HL-60 (cell line): ENCODE measurements at regions not wholly inside any gene's neighbourhood (a gene's known extent, or its start where the extent isn't known, plus 50 kb on each side); places are given as distances from the start of the nearest gene placed in this dataset.

Source experiments
- DNase-seq, 2 experiments: peaks; one replicate each; pipeline ENCODE4 v3.0.0-alpha.2; 2010 to 2020; ENCODE audit warnings: low read depth in 1 of 2, low spot score in 1 of 2
- H3K27ac ChIP-seq: fragments of 250-450 bp; sonication (Bioruptor Pico); replicated peaks from 2 replicates; pipeline ENCODE4 v1.5.1; 2020; ENCODE audit warnings: mild to moderate bottlenecking, moderate library complexity
- H3K27me3 ChIP-seq: fragments of 250-450 bp; sonication (Bioruptor Pico); 2 replicates; pipeline ENCODE4 v1.5.1; 2021; ENCODE audit warnings: mild to moderate bottlenecking, moderate library complexity; ENCODE audit not compliant: insufficient read depth, poor library complexity, severe bottlenecking
- H3K4me3 ChIP-seq: replicated peaks from 2 replicates; pipeline ENCODE4 v1.5.1; 2011; ENCODE audit warnings: mild to moderate bottlenecking, control low read depth, low read length; ENCODE audit not compliant: insufficient read depth
- GABPA ChIP-seq: IDR thresholded peaks from 2 replicates; pipeline ENCODE4 v1.6.1; 2012; ENCODE audit warnings: low read depth
- POLR2AphosphoS5 ChIP-seq: IDR thresholded peaks from 2 replicates; pipeline ENCODE4 v1.6.1; 2012; ENCODE audit warnings: low read depth
- SPI1 ChIP-seq: IDR thresholded peaks from 2 replicates; pipeline ENCODE4 v1.6.1; 2012; ENCODE audit warnings: low read depth, mild to moderate bottlenecking, borderline replicate concordance
- TF ChIP-seq, protein P1 (sequence below): IDR thresholded peaks from 2 replicates; pipeline ENCODE4 v1.6.1; 2012; ENCODE audit warnings: low read depth; ENCODE audit not compliant: insufficient replicate concordance
- TF ChIP-seq, protein P2 (sequence below): IDR thresholded peaks from one replicate; pipeline ENCODE4 v1.5.1; 2011; ENCODE audit warnings: low read length, control low read depth, inconsistent platforms; ENCODE audit not compliant: insufficient read depth

GRCh38 chr18:59802031-59802430 lies 97.8 kb upstream of the PMAIP1 start:
- no peak overlapping the region for H3K27ac ChIP-seq
- DNase-seq, result no peak
- no peak overlapping the region for H3K4me3 ChIP-seq
- no peaks in the 10 kb centered on the region for H3K27me3 ChIP-seq
- TF ChIP-seq GABPA (no peak), SPI1 (no peak), POLR2AphosphoS5 (no peak)
- TF ChIP-seq, protein P1, sequence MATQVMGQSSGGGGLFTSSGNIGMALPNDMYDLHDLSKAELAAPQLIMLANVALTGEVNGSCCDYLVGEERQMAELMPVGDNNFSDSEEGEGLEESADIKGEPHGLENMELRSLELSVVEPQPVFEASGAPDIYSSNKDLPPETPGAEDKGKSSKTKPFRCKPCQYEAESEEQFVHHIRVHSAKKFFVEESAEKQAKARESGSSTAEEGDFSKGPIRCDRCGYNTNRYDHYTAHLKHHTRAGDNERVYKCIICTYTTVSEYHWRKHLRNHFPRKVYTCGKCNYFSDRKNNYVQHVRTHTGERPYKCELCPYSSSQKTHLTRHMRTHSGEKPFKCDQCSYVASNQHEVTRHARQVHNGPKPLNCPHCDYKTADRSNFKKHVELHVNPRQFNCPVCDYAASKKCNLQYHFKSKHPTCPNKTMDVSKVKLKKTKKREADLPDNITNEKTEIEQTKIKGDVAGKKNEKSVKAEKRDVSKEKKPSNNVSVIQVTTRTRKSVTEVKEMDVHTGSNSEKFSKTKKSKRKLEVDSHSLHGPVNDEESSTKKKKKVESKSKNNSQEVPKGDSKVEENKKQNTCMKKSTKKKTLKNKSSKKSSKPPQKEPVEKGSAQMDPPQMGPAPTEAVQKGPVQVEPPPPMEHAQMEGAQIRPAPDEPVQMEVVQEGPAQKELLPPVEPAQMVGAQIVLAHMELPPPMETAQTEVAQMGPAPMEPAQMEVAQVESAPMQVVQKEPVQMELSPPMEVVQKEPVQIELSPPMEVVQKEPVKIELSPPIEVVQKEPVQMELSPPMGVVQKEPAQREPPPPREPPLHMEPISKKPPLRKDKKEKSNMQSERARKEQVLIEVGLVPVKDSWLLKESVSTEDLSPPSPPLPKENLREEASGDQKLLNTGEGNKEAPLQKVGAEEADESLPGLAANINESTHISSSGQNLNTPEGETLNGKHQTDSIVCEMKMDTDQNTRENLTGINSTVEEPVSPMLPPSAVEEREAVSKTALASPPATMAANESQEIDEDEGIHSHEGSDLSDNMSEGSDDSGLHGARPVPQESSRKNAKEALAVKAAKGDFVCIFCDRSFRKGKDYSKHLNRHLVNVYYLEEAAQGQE, result no peak
- TF ChIP-seq, protein P2, sequence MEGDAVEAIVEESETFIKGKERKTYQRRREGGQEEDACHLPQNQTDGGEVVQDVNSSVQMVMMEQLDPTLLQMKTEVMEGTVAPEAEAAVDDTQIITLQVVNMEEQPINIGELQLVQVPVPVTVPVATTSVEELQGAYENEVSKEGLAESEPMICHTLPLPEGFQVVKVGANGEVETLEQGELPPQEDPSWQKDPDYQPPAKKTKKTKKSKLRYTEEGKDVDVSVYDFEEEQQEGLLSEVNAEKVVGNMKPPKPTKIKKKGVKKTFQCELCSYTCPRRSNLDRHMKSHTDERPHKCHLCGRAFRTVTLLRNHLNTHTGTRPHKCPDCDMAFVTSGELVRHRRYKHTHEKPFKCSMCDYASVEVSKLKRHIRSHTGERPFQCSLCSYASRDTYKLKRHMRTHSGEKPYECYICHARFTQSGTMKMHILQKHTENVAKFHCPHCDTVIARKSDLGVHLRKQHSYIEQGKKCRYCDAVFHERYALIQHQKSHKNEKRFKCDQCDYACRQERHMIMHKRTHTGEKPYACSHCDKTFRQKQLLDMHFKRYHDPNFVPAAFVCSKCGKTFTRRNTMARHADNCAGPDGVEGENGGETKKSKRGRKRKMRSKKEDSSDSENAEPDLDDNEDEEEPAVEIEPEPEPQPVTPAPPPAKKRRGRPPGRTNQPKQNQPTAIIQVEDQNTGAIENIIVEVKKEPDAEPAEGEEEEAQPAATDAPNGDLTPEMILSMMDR, result no peak

GRCh38 chr18:59801576-59801975 lies 98.2 kb upstream of the PMAIP1 start:
- H3K27ac ChIP-seq, result no peak overlapping the region
- TF ChIP-seq POLR2AphosphoS5, result no peak
- TF ChIP-seq GABPA, result no peak
- TF ChIP-seq, protein P2, result no peak
- TF ChIP-seq SPI1, result no peak
- TF ChIP-seq, protein P1, result no peak
- H3K4me3 ChIP-seq, result no peak overlapping the region
- DNase-seq, result no peak
- no peaks in the 10 kb centered on the region for H3K27me3 ChIP-seq

DNA sequence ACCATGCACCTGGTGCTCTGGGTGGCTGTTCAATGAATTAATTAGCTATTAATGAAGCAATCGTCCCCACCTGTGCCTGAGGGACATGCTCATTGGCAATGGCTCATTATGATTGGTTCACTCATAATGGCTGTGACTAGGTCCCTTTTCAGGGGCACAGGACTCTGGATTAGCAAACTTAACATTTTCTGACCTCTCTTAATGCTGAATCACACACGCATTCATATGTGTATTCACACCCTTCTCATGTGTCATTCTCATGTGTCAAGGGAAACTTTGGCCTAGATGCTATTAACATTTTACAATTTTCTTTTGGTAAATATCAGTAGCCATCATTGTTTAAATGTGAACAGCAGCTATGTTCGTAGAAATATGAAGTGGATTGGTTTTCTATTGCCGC lies 98.9 kb upstream of the PMAIP1 start:
- Histone ChIP-seq H3K4me3 (no peak overlapping the region), H3K27ac (no peak overlapping the region), H3K27me3 (no peaks in the 10 kb centered on the region)
- no peak for DNase-seq
- TF ChIP-seq, protein P1, result no peak
- no peak for TF ChIP-seq GABPA
- TF ChIP-seq, protein P2, result no peak
- TF ChIP-seq SPI1, result no peak
- TF ChIP-seq POLR2AphosphoS5, result no peak
